Thoracic aorta (tissue), 2 donors: ENCODE measurements at regions not wholly inside any gene's neighbourhood (a gene's known extent, or its start where the extent isn't known, plus 50 kb on each side); places are given as distances from the start of the nearest gene placed in this dataset.
"Not testable (repeated sequence)": the region's sequence is repeated elsewhere in the genome, so short reads cannot be mapped to it uniquely, and the experiment has no call there.

Experiments used
- ATAC-seq: fragments of 150-250 bp; one replicate; pipeline ENCODE4 v1.8.0; 2017; ENCODE audit warnings: low read depth; ENCODE audit not compliant: insufficient number of reproducible peaks, low FRiP score
- DNase-seq: peaks from one replicate; pipeline ENCODE4 v3.0.0-alpha.2; 2020; ENCODE audit warnings: low spot score
- H3K27ac ChIP-seq, 2 donors: fragments of 200-600 bp; sonication (generic); 1 replicate in 1 of 2; 2 replicates in 1 of 2; pipeline ENCODE4 v1.5.1; 2016; ENCODE audit warnings: mild to moderate bottlenecking in 2 of 2, moderate library complexity in 2 of 2
- H3K27me3 ChIP-seq: fragments of 200-600 bp; sonication (generic); replicated peaks from 2 replicates; pipeline ENCODE4 v1.6.0; 2016; ENCODE audit warnings: mild to moderate bottlenecking; ENCODE audit not compliant: insufficient read depth
- H3K36me3 ChIP-seq: fragments of 200-600 bp; sonication (generic); one replicate; pipeline ENCODE4 v1.5.1; 2016
- H3K4me1 ChIP-seq, 2 donors: fragments of 200-600 bp; sonication (generic); 1 replicate in 1 of 2; 2 replicates in 1 of 2; pipeline versions ENCODE4 v1.5.1 to v1.6.0; 2016; ENCODE audit warnings: low read depth in 2 of 2, mild to moderate bottlenecking in 1 of 2; ENCODE audit not compliant: control insufficient read depth in 1 of 2
- H3K4me3 ChIP-seq: fragments of 200-600 bp; sonication (generic); 2 replicates; pipeline ENCODE4 v1.5.1; 2016; ENCODE audit warnings: mild to moderate bottlenecking
- H3K9me3 ChIP-seq: fragments of 200-600 bp; sonication (generic); 2 replicates; pipeline ENCODE4 v1.5.1; 2016
- CTCF ChIP-seq: fragments of 200-600 bp; sonication (generic); IDR thresholded peaks from one replicate; pipeline ENCODE4 v1.5.1; 2019; ENCODE audit warnings: antibody characterized with exemption

- Histone ChIP-seq H3K27ac (no peak overlapping the region), H3K36me3 (no peaks in the 10 kb centered on the region), H3K4me1 (no peaks in the 10 kb centered on the region), H3K9me3 (no peaks in the 10 kb centered on the region), H3K27me3 (no peaks in the 10 kb centered on the region), H3K4me3 (no peak overlapping the region)
- DNase-seq (no peak), ATAC-seq (no peak)
- no peak for TF ChIP-seq CTCF
Measured at GRCh38 chr6:134544737-134545136, 226.8 kb upstream of the SGK1 start.

- ATAC-seq (no peak), DNase-seq (no peak)
- H3K27me3 ChIP-seq: no peaks in the 10 kb centered on the region
- no peaks in the 10 kb centered on the region for H3K9me3 ChIP-seq
- H3K36me3 ChIP-seq: no peaks in the 10 kb centered on the region
- no peaks in the 10 kb centered on the region for H3K4me1 ChIP-seq
- H3K4me3 ChIP-seq: no peak overlapping the region
- no peak for TF ChIP-seq CTCF
- H3K27ac ChIP-seq: no peak overlapping the region
Measured at GRCh38 chr6:134543128-134543527, 225.2 kb upstream of the SGK1 start.

GRCh38 chr6:134541001-134541400 is 223.1 kb upstream of the SGK1 start:
- ATAC-seq: no peak
- DNase-seq: no peak
- H3K4me3 ChIP-seq: no peak overlapping the region
- no peak overlapping the region for H3K27ac ChIP-seq
- H3K27me3 ChIP-seq: no peaks in the 10 kb centered on the region
- no peaks in the 10 kb centered on the region for H3K9me3 ChIP-seq
- no peaks in the 10 kb centered on the region for H3K36me3 ChIP-seq
- TF ChIP-seq CTCF: no peak
- no peaks in the 10 kb centered on the region for H3K4me1 ChIP-seq

- DNase-seq (no peak), ATAC-seq (no peak)
Measured at GRCh38 chr6:134539865-134540323, 222.0 kb upstream of the SGK1 start.

GRCh38 chr6:134537765-134538164 is 219.9 kb upstream of the SGK1 start:
- H3K9me3 ChIP-seq, ATAC-seq: not testable (repeated sequence)

More at GRCh38 chr6:134539865-134540323, 222.0 kb upstream of the SGK1 start:
- H3K4me3 ChIP-seq: no peak overlapping the region
- H3K27me3 ChIP-seq: no peaks in the 10 kb centered on the region
- no peaks in the 10 kb centered on the region for H3K36me3 ChIP-seq
- no peak for TF ChIP-seq CTCF
- H3K27ac ChIP-seq: no peak overlapping the region
- no peaks in the 10 kb centered on the region for H3K4me1 ChIP-seq
- no peaks in the 10 kb centered on the region for H3K9me3 ChIP-seq

GRCh38 chr6:134537146-134537555 is 219.2 kb upstream of the SGK1 start:
- no peak for DNase-seq
- no peak for TF ChIP-seq CTCF
- Histone ChIP-seq H3K27me3 (no peaks in the 10 kb centered on the region), H3K27ac (no peak overlapping the region), H3K36me3 (no peaks in the 10 kb centered on the region), H3K9me3 (no peaks in the 10 kb centered on the region), H3K4me1 (no peaks in the 10 kb centered on the region), H3K4me3 (no peak overlapping the region)
- ATAC-seq: no peak

More at GRCh38 chr6:134537765-134538164, 219.9 kb upstream of the SGK1 start:
- not testable (repeated sequence) for DNase-seq, H3K27ac ChIP-seq, H3K4me1 ChIP-seq, H3K36me3 ChIP-seq, H3K27me3 ChIP-seq, H3K4me3 ChIP-seq
